Fibroblast of lung (primary cell): ENCODE measurements at regions not wholly inside any gene's neighbourhood (a gene's known extent, or its start where the extent isn't known, plus 50 kb on each side); places are given as distances from the start of the nearest gene placed in this dataset.

ENCODE experiments used
- CTCF ChIP-seq, 2 donors: IDR thresholded peaks in 1 of 2; conservative IDR thresholded peaks in 1 of 2; 1 replicate in 1 of 2; 2 replicates in 1 of 2; pipeline ENCODE4 v1.5.1; 2011 to 2012; ENCODE audit warnings: low read length in 2 of 2, control low read depth in 1 of 2, inconsistent platforms in 1 of 2, low read depth in 1 of 2, mild to moderate bottlenecking in 1 of 2
- EZH2 ChIP-seq: IDR thresholded peaks from 2 replicates; pipeline ENCODE4 v1.5.1; 2012; ENCODE audit warnings: low read length, control low read depth, mild to moderate bottlenecking; ENCODE audit errors: missing control alignments

- TF ChIP-seq CTCF (conservative IDR thresholded peaks at IDR 0.05 in 1 of 2, IDR thresholded peaks at IDR 0.05 in 1 of 2; ENCODE audit: low read depth in 1 of 2, low read length in 2 of 2) = no peak
- TF ChIP-seq EZH2 = no peak
Observed at GRCh38 chr18:70672581-70672980, 383.7 kb downstream of the SOCS6 start.
